Cerebellar cortex (tissue), 1 donor: ENCODE measurements at regions not wholly inside any gene's neighbourhood (a gene's known extent, or its start where the extent isn't known, plus 50 kb on each side); places are given as distances from the start of the nearest gene placed in this dataset.
"Not testable (repeated sequence)": the region's sequence is repeated elsewhere in the genome, so short reads cannot be mapped to it uniquely, and the experiment has no call there.

ENCODE experiments used
- DNase-seq: peaks from one replicate; pipeline ENCODE4 v3.0.0-alpha.2; 2015; ENCODE audit warnings: low spot score

- DNase-seq: peak; percentile 29
Measured at GRCh38 chr18:2223849-2224248, 347.5 kb downstream of the METTL4 start.

- no peak for DNase-seq
Measured at GRCh38 chr18:2236232-2236631, 335.1 kb downstream of the METTL4 start.

GRCh38 chr18:2237706-2238105 lies 333.6 kb downstream of the METTL4 start:
- no peak for DNase-seq

- no peak for DNase-seq
Measured at GRCh38 chr18:2240311-2240705, 331.0 kb downstream of the METTL4 start.

- no peak for DNase-seq
Measured at GRCh38 chr18:2244641-2245040, 326.7 kb downstream of the METTL4 start.

GRCh38 chr18:2247101-2247500 lies 324.2 kb downstream of the METTL4 start:
- DNase-seq: not testable (repeated sequence)

GRCh38 chr18:2254977-2255376 lies 316.3 kb downstream of the METTL4 start:
- no peak for DNase-seq

GRCh38 chr18:2256577-2256976 lies 314.7 kb downstream of the METTL4 start:
- DNase-seq: no peak

GRCh38 chr18:2258954-2259353 lies 312.4 kb downstream of the METTL4 start:
- DNase-seq: no peak

GRCh38 chr18:2263303-2263890 lies 307.9 kb downstream of the METTL4 start:
- DNase-seq: no peak

- no peak for DNase-seq
Measured at GRCh38 chr18:2274613-2275012, 296.7 kb downstream of the METTL4 start.

GRCh38 chr18:2281086-2281485 lies 290.2 kb downstream of the METTL4 start:
- DNase-seq: no peak

- no peak for DNase-seq
Measured at GRCh38 chr18:2281523-2282199, 289.6 kb downstream of the METTL4 start.

GRCh38 chr18:2293109-2293839 lies 278.0 kb downstream of the METTL4 start:
- DNase-seq: no peak

- DNase-seq: no peak
Measured at GRCh38 chr18:2301316-2301715, 270.0 kb downstream of the METTL4 start.

- no peak for DNase-seq
Measured at GRCh38 chr18:2302012-2302411, 269.3 kb downstream of the METTL4 start.

- no peak for DNase-seq
Measured at GRCh38 chr18:2302628-2303516, 268.4 kb downstream of the METTL4 start.

GRCh38 chr18:2303517-2304238 lies 267.6 kb downstream of the METTL4 start:
- DNase-seq: no peak

GRCh38 chr18:2304378-2305175 lies 266.7 kb downstream of the METTL4 start:
- no peak for DNase-seq

GRCh38 chr18:2306606-2307005 lies 264.7 kb downstream of the METTL4 start:
- no peak for DNase-seq

- DNase-seq: no peak
Measured at GRCh38 chr18:2310886-2311285, 260.4 kb downstream of the METTL4 start.
